OCI-LY7 (cell line): ENCODE measurements at regions not wholly inside any gene's neighbourhood (a gene's known extent, or its start where the extent isn't known, plus 50 kb on each side); places are given as distances from the start of the nearest gene placed in this dataset.

Experiments
- BruUV-seq: library from RNA; stranded (reverse); fragments of 400-500 nt; replicated peaks from 2 replicates; lab custom pipeline; 2021; lab: Mats Ljungman, UMichigan
- CTCF ChIA-PET: fragments of 300-600 bp; sonication (Branson Sonifier 250); formaldehyde crosslinking; loops from one replicate; lab custom pipeline; 2022; ENCODE audit warnings: antibody characterized with exemption; ENCODE audit not compliant: unreplicated experiment; lab: Charles Lee
- POLR2A ChIA-PET: fragments of 300-600 bp; sonication (Branson Sonifier 250); formaldehyde crosslinking; loops from one replicate; lab custom pipeline; 2022; ENCODE audit warnings: antibody characterized with exemption; lab: Charles Lee
- DNase-seq: peaks from one replicate; pipeline ENCODE4 v3.0.0-alpha.2; 2015; ENCODE audit warnings: low spot score
- H2AFZ ChIP-seq: fragments of 200-600 bp; sonication (generic), shearing (Covaris generic); 2 replicates; pipeline ENCODE4 v1.6.1; 2014; ENCODE audit warnings: mild to moderate bottlenecking, antibody characterized with exemption, low read length, moderate library complexity
- H3K27ac ChIP-seq: fragments of 200-600 bp; sonication (generic); 2 replicates; pipeline ENCODE4 v1.5.1; 2014; ENCODE audit warnings: mixed run types, low read depth, mild to moderate bottlenecking, moderate library complexity, low read length, inconsistent platforms; ENCODE audit not compliant: poor library complexity, severe bottlenecking
- H3K36me3 ChIP-seq: fragments of 200-600 bp; sonication (generic); 2 replicates; pipeline ENCODE4 v1.6.1; 2014; ENCODE audit warnings: mild to moderate bottlenecking, antibody characterized with exemption, low read length, moderate library complexity, mixed read lengths; ENCODE audit not compliant: insufficient read depth
- H3K4me1 ChIP-seq: fragments of 200-600 bp; sonication (generic); 2 replicates; pipeline ENCODE4 v1.5.1; 2014; ENCODE audit warnings: mild to moderate bottlenecking, low read length; ENCODE audit not compliant: insufficient read depth, poor library complexity, severe bottlenecking
- H3K4me2 ChIP-seq: fragments of 200-600 bp; sonication (generic); 2 replicates; pipeline ENCODE4 v1.6.1; 2014; ENCODE audit warnings: mild to moderate bottlenecking, low read length
- H3K4me3 ChIP-seq: fragments of 200-600 bp; sonication (generic); 2 replicates; pipeline ENCODE4 v1.5.1; 2014; ENCODE audit warnings: mild to moderate bottlenecking, low read depth, low read length; ENCODE audit not compliant: poor library complexity, severe bottlenecking
- H3K79me2 ChIP-seq: fragments of 200-600 bp; sonication (generic); 2 replicates; pipeline ENCODE4 v1.6.1; 2016; ENCODE audit warnings: low read depth, mild to moderate bottlenecking, low read length, moderate library complexity, mixed read lengths; ENCODE audit not compliant: insufficient read depth
- H3K9me2 ChIP-seq: fragments of 200-600 bp; sonication (generic); 2 replicates; pipeline ENCODE4 v1.6.1; 2016; ENCODE audit warnings: mild to moderate bottlenecking, low read length, mixed read lengths; ENCODE audit not compliant: insufficient read depth
- H3K9me3 ChIP-seq: fragments of 200-600 bp; sonication (generic); 2 replicates; pipeline ENCODE4 v1.6.1; 2014; ENCODE audit warnings: mild to moderate bottlenecking, mixed run types, low read length, mixed read lengths
- H4K20me1 ChIP-seq: fragments of 200-600 bp; sonication (generic); 2 replicates; pipeline ENCODE4 v1.6.1; 2014; ENCODE audit warnings: mild to moderate bottlenecking, antibody characterized with exemption, low read length, moderate library complexity, mixed read lengths; ENCODE audit not compliant: insufficient read depth
- EZH2phosphoT487 ChIP-seq: fragments of 200-600 bp; sonication (generic); IDR thresholded peaks from 2 replicates; pipeline ENCODE4 v1.6.1; 2018; ENCODE audit warnings: low read depth, borderline replicate concordance, mild to moderate bottlenecking, mixed run types, antibody characterized with exemption, low read length, moderate library complexity, mixed read lengths
- intact Hi-C: fragments of 100-400 bp; cut with micrococcal nuclease; formaldehyde crosslinking; loops from one replicate; pipeline ENCODE4 v1.10.0; 2022; ENCODE audit not compliant: unreplicated experiment
- TF ChIP-seq, protein P1 (sequence below): fragments of 200-600 bp; sonication (generic); conservative IDR thresholded peaks from 2 replicates; pipeline ENCODE4 v1.5.1; 2014; ENCODE audit warnings: mild to moderate bottlenecking, antibody characterized with exemption, low read length, moderate library complexity, mixed read lengths

DNA sequence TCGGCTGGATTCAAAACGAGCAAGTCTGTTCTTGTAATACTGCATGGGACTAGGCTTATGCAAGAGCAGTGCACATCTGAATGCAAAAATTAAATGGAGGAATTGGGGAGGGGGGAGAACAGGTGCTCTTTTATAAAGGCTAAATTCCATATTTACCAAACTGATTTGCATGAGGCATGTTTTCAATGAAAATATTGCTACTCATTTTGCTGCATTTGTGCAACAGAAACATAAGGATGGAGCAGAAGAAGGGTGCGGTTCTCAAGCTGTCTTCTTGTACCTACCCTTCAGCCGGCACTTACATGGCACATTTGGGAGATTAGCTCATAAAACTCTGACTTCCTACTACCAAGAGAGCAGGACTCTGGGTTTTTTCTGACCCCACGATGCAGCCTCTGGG is 256.4 kb downstream of the CDCA7 start:
- DNase-seq: no peak
- no peak for TF ChIP-seq EZH2phosphoT487
- TF ChIP-seq, protein P1, sequence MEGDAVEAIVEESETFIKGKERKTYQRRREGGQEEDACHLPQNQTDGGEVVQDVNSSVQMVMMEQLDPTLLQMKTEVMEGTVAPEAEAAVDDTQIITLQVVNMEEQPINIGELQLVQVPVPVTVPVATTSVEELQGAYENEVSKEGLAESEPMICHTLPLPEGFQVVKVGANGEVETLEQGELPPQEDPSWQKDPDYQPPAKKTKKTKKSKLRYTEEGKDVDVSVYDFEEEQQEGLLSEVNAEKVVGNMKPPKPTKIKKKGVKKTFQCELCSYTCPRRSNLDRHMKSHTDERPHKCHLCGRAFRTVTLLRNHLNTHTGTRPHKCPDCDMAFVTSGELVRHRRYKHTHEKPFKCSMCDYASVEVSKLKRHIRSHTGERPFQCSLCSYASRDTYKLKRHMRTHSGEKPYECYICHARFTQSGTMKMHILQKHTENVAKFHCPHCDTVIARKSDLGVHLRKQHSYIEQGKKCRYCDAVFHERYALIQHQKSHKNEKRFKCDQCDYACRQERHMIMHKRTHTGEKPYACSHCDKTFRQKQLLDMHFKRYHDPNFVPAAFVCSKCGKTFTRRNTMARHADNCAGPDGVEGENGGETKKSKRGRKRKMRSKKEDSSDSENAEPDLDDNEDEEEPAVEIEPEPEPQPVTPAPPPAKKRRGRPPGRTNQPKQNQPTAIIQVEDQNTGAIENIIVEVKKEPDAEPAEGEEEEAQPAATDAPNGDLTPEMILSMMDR: no peak
- Histone ChIP-seq H3K9me3 (no peaks in the 10 kb centered on the region), H3K79me2 (no peaks in the 10 kb centered on the region), H4K20me1 (no peaks in the 10 kb centered on the region), H3K36me3 (no peaks in the 10 kb centered on the region), H3K4me3 (no peak overlapping the region), H3K27ac (no peak overlapping the region), H2AFZ (no peak overlapping the region), H3K9me2 (no peaks in the 10 kb centered on the region), H3K4me2 (no peak overlapping the region), H3K4me1 (no peaks in the 10 kb centered on the region)
- intact Hi-C loops: no loop called here
- ChIA-PET CTCF (no interaction called here), POLR2A (interaction anchor here (2.4 kb wide), 1 partner anchor 37 kb away, joined by 5 read pairs; no protein-coding TSS in a partner anchor)
- BruUV-seq: no TSS peak

DNA sequence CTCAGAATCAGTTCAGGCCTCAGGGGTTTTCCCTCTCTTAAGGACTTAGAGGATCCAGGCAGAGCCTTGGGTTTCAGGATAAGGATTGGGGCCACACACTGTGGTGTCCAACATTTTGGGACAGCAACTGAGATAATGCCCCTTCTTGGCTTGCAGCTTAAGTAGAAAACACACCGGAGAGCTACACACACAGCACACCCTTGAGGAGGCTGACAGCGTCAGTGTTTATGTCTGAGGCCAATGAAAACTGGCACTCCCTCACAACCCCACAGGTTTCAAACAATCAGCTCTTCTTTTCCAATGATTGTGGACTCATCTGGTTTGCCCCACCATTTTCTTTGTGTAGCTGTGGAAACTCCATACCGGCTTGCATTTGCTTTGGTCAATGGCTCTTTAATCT is 257.7 kb downstream of the CDCA7 start:
- DNase-seq: no peak
- Histone ChIP-seq H3K27ac (no peak overlapping the region), H4K20me1 (no peaks in the 10 kb centered on the region), H3K9me3 (no peaks in the 10 kb centered on the region), H2AFZ (no peak overlapping the region), H3K4me3 (no peak overlapping the region), H3K4me1 (no peaks in the 10 kb centered on the region), H3K79me2 (no peaks in the 10 kb centered on the region), H3K9me2 (no peaks in the 10 kb centered on the region), H3K4me2 (no peak overlapping the region), H3K36me3 (no peaks in the 10 kb centered on the region)
- CTCF ChIA-PET: no interaction called here
- no peak for TF ChIP-seq EZH2phosphoT487
- TF ChIP-seq, protein P1: peak; percentile 35
- POLR2A ChIA-PET: interaction anchor here (2.4 kb wide), 1 partner anchor 39 kb away, joined by 5 read pairs; no protein-coding TSS in a partner anchor
- intact Hi-C loops: no loop called here
- BruUV-seq: no TSS peak

DNA sequence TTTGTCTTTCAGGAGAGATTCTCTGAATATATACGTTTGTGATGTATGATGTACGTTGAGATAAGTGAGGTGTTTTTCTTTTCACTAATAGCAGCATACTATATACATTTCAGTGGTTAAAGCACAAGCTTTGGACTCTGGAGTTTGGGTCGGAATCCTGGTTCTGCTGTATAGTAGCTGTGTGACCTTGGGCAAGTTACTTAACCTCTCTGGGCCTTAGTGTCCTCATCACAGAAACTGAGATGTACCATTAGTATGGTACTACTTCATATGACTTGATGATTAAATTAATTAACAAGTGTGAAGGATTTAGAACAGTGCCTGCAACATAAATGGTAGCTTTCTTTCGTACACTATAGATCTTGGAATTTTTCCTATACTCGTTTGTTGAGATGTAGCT is 258.7 kb downstream of the CDCA7 start:
- DNase-seq: no peak

More for the DNA sequence above, 258.7 kb downstream of the CDCA7 start:
- ChIA-PET POLR2A (no interaction called here), CTCF (no interaction called here)
- no peaks in the 10 kb centered on the region for H3K4me1 ChIP-seq
- no peak overlapping the region for H3K27ac ChIP-seq
- TF ChIP-seq, protein P1: no peak
- no peak for TF ChIP-seq EZH2phosphoT487
- H3K4me2 ChIP-seq: no peak overlapping the region
- no peak overlapping the region for H3K4me3 ChIP-seq
- H3K79me2 ChIP-seq: no peaks in the 10 kb centered on the region
- no peak overlapping the region for H2AFZ ChIP-seq
- H3K36me3 ChIP-seq: no peaks in the 10 kb centered on the region
- BruUV-seq: no TSS peak
- H3K9me2 ChIP-seq: no peaks in the 10 kb centered on the region
- H4K20me1 ChIP-seq: no peaks in the 10 kb centered on the region
- H3K9me3 ChIP-seq: no peaks in the 10 kb centered on the region
- intact Hi-C loops: no loop called here
